OCI-LY1 (cell line): ENCODE measurements at regions not wholly inside any gene's neighbourhood (a gene's known extent, or its start where the extent isn't known, plus 50 kb on each side); places are given as distances from the start of the nearest gene placed in this dataset.
"Not testable (repeated sequence)": the region's sequence is repeated elsewhere in the genome, so short reads cannot be mapped to it uniquely, and the experiment has no call there.

Experiments used
- EZH2 ChIP-seq: fragments of 200-600 bp; sonication (generic), shearing (Covaris generic); IDR thresholded peaks from 2 replicates; pipeline ENCODE4 v1.8.0; 2017; ENCODE audit warnings: borderline replicate concordance, mixed run types, mild to moderate bottlenecking, antibody characterized with exemption, low read length, moderate library complexity, mixed read lengths
- TF ChIP-seq, protein P1 (sequence below): fragments of 200-600 bp; sonication (generic), shearing (Covaris generic); IDR thresholded peaks from 2 replicates; pipeline ENCODE4 v1.5.1; 2017; ENCODE audit warnings: mild to moderate bottlenecking, antibody characterized with exemption, low read length, moderate library complexity, mixed read lengths

DNA sequence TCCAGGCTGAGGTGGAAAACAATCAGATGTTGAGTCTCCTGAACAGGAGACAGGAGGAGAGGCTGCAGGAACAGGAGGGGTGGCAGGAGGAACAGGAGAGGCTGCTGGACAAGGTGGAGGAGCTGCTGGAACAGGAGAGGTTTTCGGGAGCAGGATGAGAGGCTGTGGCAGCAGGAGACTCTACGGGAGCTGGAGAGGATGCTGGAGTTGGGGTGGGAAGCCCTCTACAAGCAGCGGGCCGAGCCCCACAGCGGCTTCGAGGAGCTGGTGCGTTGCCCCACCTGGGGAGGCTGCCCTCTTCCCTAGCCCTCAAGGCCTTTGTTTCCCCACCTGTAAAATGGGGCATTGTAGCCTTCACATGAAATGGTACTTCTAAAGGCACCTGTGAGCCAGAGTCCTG, 156.4 kb downstream of the GOLGA6L4 start:
- TF ChIP-seq, protein P1, sequence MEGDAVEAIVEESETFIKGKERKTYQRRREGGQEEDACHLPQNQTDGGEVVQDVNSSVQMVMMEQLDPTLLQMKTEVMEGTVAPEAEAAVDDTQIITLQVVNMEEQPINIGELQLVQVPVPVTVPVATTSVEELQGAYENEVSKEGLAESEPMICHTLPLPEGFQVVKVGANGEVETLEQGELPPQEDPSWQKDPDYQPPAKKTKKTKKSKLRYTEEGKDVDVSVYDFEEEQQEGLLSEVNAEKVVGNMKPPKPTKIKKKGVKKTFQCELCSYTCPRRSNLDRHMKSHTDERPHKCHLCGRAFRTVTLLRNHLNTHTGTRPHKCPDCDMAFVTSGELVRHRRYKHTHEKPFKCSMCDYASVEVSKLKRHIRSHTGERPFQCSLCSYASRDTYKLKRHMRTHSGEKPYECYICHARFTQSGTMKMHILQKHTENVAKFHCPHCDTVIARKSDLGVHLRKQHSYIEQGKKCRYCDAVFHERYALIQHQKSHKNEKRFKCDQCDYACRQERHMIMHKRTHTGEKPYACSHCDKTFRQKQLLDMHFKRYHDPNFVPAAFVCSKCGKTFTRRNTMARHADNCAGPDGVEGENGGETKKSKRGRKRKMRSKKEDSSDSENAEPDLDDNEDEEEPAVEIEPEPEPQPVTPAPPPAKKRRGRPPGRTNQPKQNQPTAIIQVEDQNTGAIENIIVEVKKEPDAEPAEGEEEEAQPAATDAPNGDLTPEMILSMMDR: not testable (repeated sequence)
- not testable (repeated sequence) for TF ChIP-seq EZH2
